ENCODE measurements at regions not wholly inside any gene's neighbourhood (a gene's known extent, or its start where the extent isn't known, plus 50 kb on each side); places are given as distances from the start of the nearest gene placed in this dataset.

- Histone ChIP-seq H3K9me3 (ENCODE audit: control insufficient read depth, insufficient read depth, low read length) (no peaks in the 10 kb centered on the region), H3K36me3 (ENCODE audit: control insufficient read depth, insufficient read depth, low read length) (no peaks in the 10 kb centered on the region), H3K27me3 (ENCODE audit: control insufficient read depth, insufficient read depth, low read length) (no peaks in the 10 kb centered on the region), H3K4me3 (ENCODE audit: low read depth, low read length) (no peak overlapping the region), H3K4me1 (ENCODE audit: control insufficient read depth, insufficient read depth, low read length) (no peaks in the 10 kb centered on the region), H3K9ac (ENCODE audit: low read depth, low read length) (no peak overlapping the region)
Measured at GRCh38 chrX:39502486-39502885, 595.3 kb downstream of the BCOR start.

- no peaks in the 10 kb centered on the region for H3K4me1 ChIP-seq (ENCODE audit: control insufficient read depth, insufficient read depth, low read length)
- no peaks in the 10 kb centered on the region for H3K27me3 ChIP-seq (ENCODE audit: control insufficient read depth, insufficient read depth, low read length)
- no peak overlapping the region for H3K9ac ChIP-seq (ENCODE audit: low read depth, low read length)
- H3K4me3 ChIP-seq (ENCODE audit: low read depth, low read length) = no peak overlapping the region
- H3K36me3 ChIP-seq (ENCODE audit: control insufficient read depth, insufficient read depth, low read length) = no peaks in the 10 kb centered on the region
- no peaks in the 10 kb centered on the region for H3K9me3 ChIP-seq (ENCODE audit: control insufficient read depth, insufficient read depth, low read length)
Measured at GRCh38 chrX:39504227-39504626, 593.5 kb downstream of the BCOR start.

GRCh38 chrX:39504850-39505259 lies 592.9 kb downstream of the BCOR start:
- Histone ChIP-seq H3K4me1 (ENCODE audit: control insufficient read depth, insufficient read depth, low read length) (no peaks in the 10 kb centered on the region), H3K36me3 (ENCODE audit: control insufficient read depth, insufficient read depth, low read length) (no peaks in the 10 kb centered on the region), H3K27me3 (ENCODE audit: control insufficient read depth, insufficient read depth, low read length) (no peaks in the 10 kb centered on the region), H3K9ac (ENCODE audit: low read depth, low read length) (no peak overlapping the region), H3K9me3 (ENCODE audit: control insufficient read depth, insufficient read depth, low read length) (no peaks in the 10 kb centered on the region), H3K4me3 (ENCODE audit: low read depth, low read length) (no peak overlapping the region)

- no peaks in the 10 kb centered on the region for H3K36me3 ChIP-seq (ENCODE audit: control insufficient read depth, insufficient read depth, low read length)
- H3K4me3 ChIP-seq (ENCODE audit: low read depth, low read length) = no peak overlapping the region
- no peaks in the 10 kb centered on the region for H3K27me3 ChIP-seq (ENCODE audit: control insufficient read depth, insufficient read depth, low read length)
- no peaks in the 10 kb centered on the region for H3K4me1 ChIP-seq (ENCODE audit: control insufficient read depth, insufficient read depth, low read length)
- no peaks in the 10 kb centered on the region for H3K9me3 ChIP-seq (ENCODE audit: control insufficient read depth, insufficient read depth, low read length)
- no peak overlapping the region for H3K9ac ChIP-seq (ENCODE audit: low read depth, low read length)
Measured at GRCh38 chrX:39506131-39506530, 591.6 kb downstream of the BCOR start.

- H3K36me3 ChIP-seq (ENCODE audit: control insufficient read depth, insufficient read depth, low read length) = no peaks in the 10 kb centered on the region
- H3K9ac ChIP-seq (ENCODE audit: low read depth, low read length) = no peak overlapping the region
- H3K4me3 ChIP-seq (ENCODE audit: low read depth, low read length) = no peak overlapping the region
- no peaks in the 10 kb centered on the region for H3K27me3 ChIP-seq (ENCODE audit: control insufficient read depth, insufficient read depth, low read length)
- H3K9me3 ChIP-seq (ENCODE audit: control insufficient read depth, insufficient read depth, low read length) = no peaks in the 10 kb centered on the region
- no peaks in the 10 kb centered on the region for H3K4me1 ChIP-seq (ENCODE audit: control insufficient read depth, insufficient read depth, low read length)
Measured at GRCh38 chrX:39507034-39507433, 590.7 kb downstream of the BCOR start.

GRCh38 chrX:39507617-39508299 lies 590.0 kb downstream of the BCOR start:
- Histone ChIP-seq H3K4me1 (ENCODE audit: control insufficient read depth, insufficient read depth, low read length) (no peaks in the 10 kb centered on the region), H3K4me3 (ENCODE audit: low read depth, low read length) (no peak overlapping the region), H3K36me3 (ENCODE audit: control insufficient read depth, insufficient read depth, low read length) (no peaks in the 10 kb centered on the region), H3K9ac (ENCODE audit: low read depth, low read length) (no peak overlapping the region), H3K9me3 (ENCODE audit: control insufficient read depth, insufficient read depth, low read length) (no peaks in the 10 kb centered on the region), H3K27me3 (ENCODE audit: control insufficient read depth, insufficient read depth, low read length) (no peaks in the 10 kb centered on the region)

- no peak overlapping the region for H3K9ac ChIP-seq (ENCODE audit: low read depth, low read length)
- H3K4me3 ChIP-seq (ENCODE audit: low read depth, low read length) = no peak overlapping the region
- no peaks in the 10 kb centered on the region for H3K4me1 ChIP-seq (ENCODE audit: control insufficient read depth, insufficient read depth, low read length)
- H3K27me3 ChIP-seq (ENCODE audit: control insufficient read depth, insufficient read depth, low read length) = no peaks in the 10 kb centered on the region
- H3K36me3 ChIP-seq (ENCODE audit: control insufficient read depth, insufficient read depth, low read length) = no peaks in the 10 kb centered on the region
- no peaks in the 10 kb centered on the region for H3K9me3 ChIP-seq (ENCODE audit: control insufficient read depth, insufficient read depth, low read length)
Measured at GRCh38 chrX:39508300-39508692, 589.5 kb downstream of the BCOR start.

GRCh38 chrX:39509157-39509556 lies 588.6 kb downstream of the BCOR start:
- Histone ChIP-seq H3K36me3 (ENCODE audit: control insufficient read depth, insufficient read depth, low read length) (no peaks in the 10 kb centered on the region), H3K4me1 (ENCODE audit: control insufficient read depth, insufficient read depth, low read length) (no peaks in the 10 kb centered on the region), H3K9me3 (ENCODE audit: control insufficient read depth, insufficient read depth, low read length) (no peaks in the 10 kb centered on the region), H3K27me3 (ENCODE audit: control insufficient read depth, insufficient read depth, low read length) (no peaks in the 10 kb centered on the region), H3K9ac (ENCODE audit: low read depth, low read length) (no peak overlapping the region), H3K4me3 (ENCODE audit: low read depth, low read length) (no peak overlapping the region)

GRCh38 chrX:39513836-39514235 lies 583.9 kb downstream of the BCOR start:
- Histone ChIP-seq H3K4me1 (ENCODE audit: control insufficient read depth, insufficient read depth, low read length) (no peaks in the 10 kb centered on the region), H3K9me3 (ENCODE audit: control insufficient read depth, insufficient read depth, low read length) (no peaks in the 10 kb centered on the region), H3K9ac (ENCODE audit: low read depth, low read length) (no peak overlapping the region), H3K4me3 (ENCODE audit: low read depth, low read length) (no peak overlapping the region), H3K36me3 (ENCODE audit: control insufficient read depth, insufficient read depth, low read length) (no peaks in the 10 kb centered on the region), H3K27me3 (ENCODE audit: control insufficient read depth, insufficient read depth, low read length) (no peaks in the 10 kb centered on the region)

- Histone ChIP-seq H3K36me3 (ENCODE audit: control insufficient read depth, insufficient read depth, low read length) (no peaks in the 10 kb centered on the region), H3K4me3 (ENCODE audit: low read depth, low read length) (no peak overlapping the region), H3K9ac (ENCODE audit: low read depth, low read length) (no peak overlapping the region), H3K27me3 (ENCODE audit: control insufficient read depth, insufficient read depth, low read length) (no peaks in the 10 kb centered on the region), H3K4me1 (ENCODE audit: control insufficient read depth, insufficient read depth, low read length) (no peaks in the 10 kb centered on the region), H3K9me3 (ENCODE audit: control insufficient read depth, insufficient read depth, low read length) (no peaks in the 10 kb centered on the region)
Measured at GRCh38 chrX:39514801-39515200, 583.0 kb downstream of the BCOR start.

- Histone ChIP-seq H3K27me3 (ENCODE audit: control insufficient read depth, insufficient read depth, low read length) (no peaks in the 10 kb centered on the region), H3K9me3 (ENCODE audit: control insufficient read depth, insufficient read depth, low read length) (no peaks in the 10 kb centered on the region), H3K4me1 (ENCODE audit: control insufficient read depth, insufficient read depth, low read length) (no peaks in the 10 kb centered on the region), H3K9ac (ENCODE audit: low read depth, low read length) (no peak overlapping the region), H3K36me3 (ENCODE audit: control insufficient read depth, insufficient read depth, low read length) (no peaks in the 10 kb centered on the region), H3K4me3 (ENCODE audit: low read depth, low read length) (no peak overlapping the region)
Measured at GRCh38 chrX:39516427-39516841, 581.3 kb downstream of the BCOR start.

GRCh38 chrX:39518476-39519029 lies 579.2 kb downstream of the BCOR start:
- Histone ChIP-seq H3K36me3 (ENCODE audit: control insufficient read depth, insufficient read depth, low read length) (no peaks in the 10 kb centered on the region), H3K9ac (ENCODE audit: low read depth, low read length) (no peak overlapping the region), H3K4me3 (ENCODE audit: low read depth, low read length) (no peak overlapping the region), H3K27me3 (ENCODE audit: control insufficient read depth, insufficient read depth, low read length) (no peaks in the 10 kb centered on the region), H3K4me1 (ENCODE audit: control insufficient read depth, insufficient read depth, low read length) (no peaks in the 10 kb centered on the region), H3K9me3 (ENCODE audit: control insufficient read depth, insufficient read depth, low read length) (no peaks in the 10 kb centered on the region)
